Activated CD8-positive, alpha-beta memory T cell treated with anti-CD3 and anti-CD28 coated beads, Interleukin-2, amount 50 U/mL, for 24 hours (primary cell): ENCODE measurements at regions not wholly inside any gene's neighbourhood (a gene's known extent, or its start where the extent isn't known, plus 50 kb on each side); places are given as distances from the start of the nearest gene placed in this dataset.

ENCODE experiments used
- DNase-seq: peaks from one replicate; pipeline ENCODE4 v3.0.0-alpha.2; 2020; ENCODE audit errors: extremely low read depth

- no peak for DNase-seq
Observed at GRCh38 chr4:176843710-176844109, 51.0 kb upstream of the VEGFC start.

- no peak for DNase-seq
Observed at GRCh38 chr4:176844448-176844847, 51.7 kb upstream of the VEGFC start.

GRCh38 chr4:176845636-176846035 is 52.9 kb upstream of the VEGFC start:
- DNase-seq = no peak

- DNase-seq = no peak
Observed at GRCh38 chr4:176849076-176849475, 56.4 kb upstream of the VEGFC start.

GRCh38 chr4:176850436-176850835 is 57.7 kb upstream of the VEGFC start:
- DNase-seq = no peak

- no peak for DNase-seq
Observed at GRCh38 chr4:176856421-176856820, 63.7 kb upstream of the VEGFC start.

GRCh38 chr4:176858839-176859238 is 66.1 kb upstream of the VEGFC start:
- no peak for DNase-seq

- DNase-seq = no peak
Observed at GRCh38 chr4:176864238-176864637, 71.5 kb upstream of the VEGFC start.

GRCh38 chr4:176868676-176869075 is 76.0 kb upstream of the VEGFC start:
- DNase-seq = no peak

GRCh38 chr4:176872461-176872860 is 79.7 kb upstream of the VEGFC start:
- DNase-seq = no peak

GRCh38 chr4:176874721-176875445 is 82.2 kb upstream of the VEGFC start:
- no peak for DNase-seq

- DNase-seq = no peak
Observed at GRCh38 chr4:176875446-176875930, 82.8 kb upstream of the VEGFC start.

- no peak for DNase-seq
Observed at GRCh38 chr4:176879380-176880116, 86.8 kb upstream of the VEGFC start.

- no peak for DNase-seq
Observed at GRCh38 chr4:176882206-176882605, 89.5 kb upstream of the VEGFC start.

- no peak for DNase-seq
Observed at GRCh38 chr4:176883108-176883550, 90.4 kb upstream of the VEGFC start.

- DNase-seq = no peak
Observed at GRCh38 chr4:176883681-176884418, 91.1 kb upstream of the VEGFC start.

GRCh38 chr4:176885224-176885623 is 92.5 kb upstream of the VEGFC start:
- no peak for DNase-seq

- no peak for DNase-seq
Observed at GRCh38 chr4:176886135-176886534, 93.4 kb upstream of the VEGFC start.

- no peak for DNase-seq
Observed at GRCh38 chr4:176889776-176890175, 97.1 kb upstream of the VEGFC start.

- no peak for DNase-seq
Observed at GRCh38 chr4:176894498-176894897, 101.8 kb upstream of the VEGFC start.

- no peak for DNase-seq
Observed at GRCh38 chr4:176896211-176896610, 103.5 kb upstream of the VEGFC start.

- no peak for DNase-seq
Observed at GRCh38 chr4:176897226-176897625, 104.5 kb upstream of the VEGFC start.
